ENCODE measurements at regions not wholly inside any gene's neighbourhood (a gene's known extent, or its start where the extent isn't known, plus 50 kb on each side); places are given as distances from the start of the nearest gene placed in this dataset.

- BruUV-seq (replicated peaks), result no TSS peak
- DNase-seq, result no peak
- Histone ChIP-seq H3K36me3 (ENCODE audit: control insufficient read depth, insufficient read depth, low read length) (no peaks in the 10 kb centered on the region), H3K27me3 (replicated peaks; ENCODE audit: control insufficient read depth, insufficient read depth, low read length) (no peaks in the 10 kb centered on the region), H3K4me3 (ENCODE audit: low read depth, low read length) (no peak overlapping the region), H3K9me3 (no peaks in the 10 kb centered on the region), H3K4me1 (no peaks in the 10 kb centered on the region)
- no peak overlapping the region for H3K4me3 Mint-ChIP-seq (ENCODE audit: unreplicated experiment)
- intact Hi-C loops (cut with micrococcal nuclease; ENCODE audit: unreplicated experiment), result no loop called here
- H3K9me3 Mint-ChIP-seq (ENCODE audit: unreplicated experiment), result no peaks in the 10 kb centered on the region
- H3K27ac Mint-ChIP-seq (ENCODE audit: unreplicated experiment), result no peak overlapping the region
- no peaks in the 10 kb centered on the region for H3K4me1 Mint-ChIP-seq (ENCODE audit: low read depth, unreplicated experiment)
- no peaks in the 10 kb centered on the region for H3K36me3 Mint-ChIP-seq (ENCODE audit: insufficient read depth, unreplicated experiment)
- TF ChIP-seq CTCF (IDR thresholded peaks at IDR 0.05; ENCODE audit: insufficient read depth in 1 of 2, low read depth in 1 of 2, low read length in 1 of 2, severe bottlenecking in 1 of 2, unreplicated experiment in 1 of 2), result no peak
- POLR2A ChIA-PET, result no interaction called here
- CTCF ChIA-PET, result no interaction called here
- no peaks in the 10 kb centered on the region for H3K27me3 Mint-ChIP-seq (ENCODE audit: insufficient read depth, unreplicated experiment)
Measured at GRCh38 chr5:98248949-98249348, 524.5 kb upstream of the RGMB start.

DNA sequence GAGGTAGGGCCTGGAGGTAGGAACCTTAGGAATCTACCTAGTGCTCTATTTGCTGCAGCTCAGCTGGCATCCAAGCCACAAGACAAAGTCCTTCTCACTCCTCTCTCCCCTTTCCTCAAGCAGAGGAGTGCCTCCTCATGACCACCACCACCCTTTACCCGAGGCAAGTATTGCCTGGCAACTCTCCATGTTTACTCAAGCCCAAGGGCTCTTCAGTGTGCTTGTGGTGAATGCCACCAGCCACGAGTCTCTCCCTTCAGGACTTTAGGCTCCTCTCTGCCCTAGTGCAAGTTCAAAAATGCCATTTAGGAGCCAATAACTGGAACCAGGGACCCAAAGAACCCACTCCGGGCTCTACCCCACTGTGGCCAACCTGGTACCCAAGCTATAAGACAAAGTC lies 514.5 kb upstream of the RGMB start:
- Mint-ChIP-seq H3K27me3 (ENCODE audit: insufficient read depth, unreplicated experiment) (no peaks in the 10 kb centered on the region), H3K9me3 (ENCODE audit: unreplicated experiment) (peaks cover 9% of the 10 kb centered on the region), H3K4me3 (ENCODE audit: unreplicated experiment) (no peak overlapping the region), H3K27ac (ENCODE audit: unreplicated experiment) (no peak overlapping the region), H3K4me1 (ENCODE audit: low read depth, unreplicated experiment) (no peaks in the 10 kb centered on the region), H3K36me3 (ENCODE audit: insufficient read depth, unreplicated experiment) (no peaks in the 10 kb centered on the region)
- no peaks in the 10 kb centered on the region for H3K27me3 ChIP-seq (replicated peaks; ENCODE audit: control insufficient read depth, insufficient read depth, low read length)
- DNase-seq, result no peak
- no peak overlapping the region for H3K4me3 ChIP-seq (ENCODE audit: low read depth, low read length)
- no peaks in the 10 kb centered on the region for H3K9me3 ChIP-seq
- no peaks in the 10 kb centered on the region for H3K36me3 ChIP-seq (ENCODE audit: control insufficient read depth, insufficient read depth, low read length)
- TF ChIP-seq CTCF (IDR thresholded peaks at IDR 0.05; ENCODE audit: insufficient read depth in 1 of 2, low read depth in 1 of 2, low read length in 1 of 2, severe bottlenecking in 1 of 2, unreplicated experiment in 1 of 2), result no peak
- CTCF ChIA-PET, result no interaction called here
- POLR2A ChIA-PET, result no interaction called here
- intact Hi-C loops (cut with micrococcal nuclease; ENCODE audit: unreplicated experiment), result no loop called here
- no peaks in the 10 kb centered on the region for H3K4me1 ChIP-seq
- BruUV-seq (replicated peaks), result no TSS peak

DNA sequence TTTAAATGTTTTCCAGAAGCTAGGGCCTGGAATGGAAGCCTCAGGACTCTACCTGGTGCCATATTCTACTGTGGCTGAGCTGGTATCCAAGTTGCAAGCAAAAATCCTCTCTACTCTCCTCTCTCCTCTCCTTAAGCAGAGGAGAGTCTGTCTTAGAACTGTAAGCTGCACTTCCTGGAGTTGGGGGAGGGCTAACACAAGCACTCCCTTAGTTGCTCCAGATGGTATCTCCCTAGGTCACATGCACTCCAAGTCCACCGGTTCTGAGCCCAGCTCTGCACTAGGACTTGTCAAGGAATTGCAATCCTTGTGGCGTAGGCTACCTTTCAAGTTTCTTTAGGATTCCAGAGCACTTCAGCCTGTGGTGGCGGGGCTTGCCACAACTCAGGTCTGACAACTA lies 513.9 kb upstream of the RGMB start:
- TF ChIP-seq CTCF (IDR thresholded peaks at IDR 0.05; ENCODE audit: insufficient read depth in 1 of 2, low read depth in 1 of 2, low read length in 1 of 2, severe bottlenecking in 1 of 2, unreplicated experiment in 1 of 2), result no peak
- Mint-ChIP-seq H3K4me1 (ENCODE audit: low read depth, unreplicated experiment) (no peaks in the 10 kb centered on the region), H3K27me3 (ENCODE audit: insufficient read depth, unreplicated experiment) (no peaks in the 10 kb centered on the region), H3K4me3 (ENCODE audit: unreplicated experiment) (no peak overlapping the region), H3K9me3 (ENCODE audit: unreplicated experiment) (peaks cover 9% of the 10 kb centered on the region), H3K36me3 (ENCODE audit: insufficient read depth, unreplicated experiment) (no peaks in the 10 kb centered on the region), H3K27ac (ENCODE audit: unreplicated experiment) (no peak overlapping the region)
- H3K9me3 ChIP-seq, result no peaks in the 10 kb centered on the region
- no peaks in the 10 kb centered on the region for H3K27me3 ChIP-seq (replicated peaks; ENCODE audit: control insufficient read depth, insufficient read depth, low read length)
- ChIA-PET POLR2A (no interaction called here), CTCF (no interaction called here)
- DNase-seq, result no peak
- no peaks in the 10 kb centered on the region for H3K4me1 ChIP-seq
- BruUV-seq (replicated peaks), result no TSS peak
- intact Hi-C loops (cut with micrococcal nuclease; ENCODE audit: unreplicated experiment), result no loop called here
- H3K4me3 ChIP-seq (ENCODE audit: low read depth, low read length), result no peak overlapping the region
- no peaks in the 10 kb centered on the region for H3K36me3 ChIP-seq (ENCODE audit: control insufficient read depth, insufficient read depth, low read length)
